SK-N-SH (cell line): ENCODE measurements at regions not wholly inside any gene's neighbourhood (a gene's known extent, or its start where the extent isn't known, plus 50 kb on each side); places are given as distances from the start of the nearest gene placed in this dataset.

Experiments used
- CTCF ChIA-PET: fragments of 300-600, 350-600 bp; formaldehyde crosslinking; extraction: SDS; loops from one replicate; lab custom pipeline; 2021; lab: Yijun Ruan, JAX
- POLR2A ChIA-PET: fragments of 350-600 bp; sonication (Branson Sonifier 250); formaldehyde crosslinking; extraction: SDS; loops from one replicate; lab custom pipeline; 2020; ENCODE audit warnings: antibody characterized with exemption, inconsistent platforms; lab: Yijun Ruan, JAX
- DNase-seq: peaks from one replicate; pipeline ENCODE4 v3.0.0; 2012
- H2AFZ ChIP-seq: fragments of 200-600 bp; sonication (generic); 2 replicates; pipeline ENCODE4 v1.8.1; 2016; ENCODE audit warnings: antibody characterized with exemption, mild to moderate bottlenecking, low read depth
- H3F3A ChIP-seq: fragments of 200-600 bp; sonication (generic); replicated peaks from 2 replicates; pipeline ENCODE3; 2016; ENCODE audit warnings: antibody characterized with exemption, mild to moderate bottlenecking; ENCODE audit not compliant: insufficient read depth
- H3K27ac ChIP-seq, 2 experiments: fragments of 200-500 bp in 1 of 2; fragments of 200-600 bp in 1 of 2; sonication (Bioruptor generic) in 1 of 2; sonication (generic), shearing (Covaris generic) in 1 of 2; 2 replicates each; pipeline versions ENCODE4 v1.5.1 to v1.6.1; 2014 to 2016; ENCODE audit warnings: low read depth in 2 of 2, inconsistent platforms in 1 of 2, low read length in 1 of 2, mild to moderate bottlenecking in 1 of 2, mixed read lengths in 1 of 2
- H3K27me3 ChIP-seq: fragments of 200-600 bp; sonication (generic), shearing (Covaris generic); 2 replicates; pipeline ENCODE4 v1.6.1; 2016; ENCODE audit warnings: mixed run types; ENCODE audit not compliant: insufficient read depth
- H3K36me3 ChIP-seq, 2 experiments: fragments of 200-500 bp in 1 of 2; fragments of 200-600 bp in 1 of 2; sonication (Bioruptor generic) in 1 of 2; sonication (generic) in 1 of 2; replicated peaks in 1 of 2; 2 replicates each; pipeline versions ENCODE3 to v1.5.1; 2014 to 2016; ENCODE audit warnings: low read length in 1 of 2, mild to moderate bottlenecking in 1 of 2; ENCODE audit not compliant: insufficient read depth in 2 of 2, control insufficient read depth in 1 of 2
- H3K4me1 ChIP-seq, 2 experiments: fragments of 200-500 bp in 1 of 2; fragments of 200-600 bp in 1 of 2; sonication (Bioruptor generic) in 1 of 2; sonication (generic), shearing (Covaris generic) in 1 of 2; 2 replicates each; pipeline versions ENCODE4 v1.5.1 to v1.6.1; 2014 to 2016; ENCODE audit warnings: low read depth in 1 of 2, low read length in 1 of 2, mixed run types in 1 of 2; ENCODE audit not compliant: insufficient read depth in 2 of 2, control insufficient read depth in 1 of 2
- H3K4me2 ChIP-seq: fragments of 200-600 bp; sonication (generic), shearing (Covaris generic); 2 replicates; pipeline ENCODE4 v1.6.1; 2017; ENCODE audit warnings: mixed run types
- H3K4me3 ChIP-seq, 2 experiments: fragments of 200-500 bp in 1 of 2; fragments of 200-600 bp in 1 of 2; sonication (Bioruptor generic) in 1 of 2; sonication (generic), shearing (Covaris generic) in 1 of 2; 2 replicates each; pipeline versions ENCODE4 v1.5.1 to v1.8.1; 2014 to 2016; ENCODE audit warnings: low read depth in 2 of 2, inconsistent platforms in 1 of 2, low read length in 1 of 2, mild to moderate bottlenecking in 1 of 2, mixed read lengths in 1 of 2, moderate library complexity in 1 of 2
- H3K79me2 ChIP-seq: fragments of 200-600 bp; sonication (generic); 2 replicates; pipeline ENCODE4 v1.8.1; 2017; ENCODE audit warnings: mild to moderate bottlenecking; ENCODE audit not compliant: insufficient read depth
- H3K9ac ChIP-seq: fragments of 200-600 bp; sonication (generic); 2 replicates; pipeline ENCODE4 v1.6.1; 2017; ENCODE audit warnings: mixed run types
- H3K9me2 ChIP-seq: fragments of 200-600 bp; sonication (generic); 2 replicates; pipeline ENCODE4 v1.6.1; 2017; ENCODE audit warnings: mixed run types
- H3K9me3 ChIP-seq: fragments of 200-600 bp; sonication (generic); 2 replicates; pipeline ENCODE4 v1.6.1; 2017; ENCODE audit warnings: mixed run types, mild to moderate bottlenecking, moderate library complexity
- H4K20me1 ChIP-seq: fragments of 200-600 bp; sonication (generic); 2 replicates; pipeline ENCODE4 v1.6.1; 2017; ENCODE audit warnings: mild to moderate bottlenecking, mixed run types; ENCODE audit not compliant: insufficient read depth
- FOSL2 ChIP-seq: IDR thresholded peaks from 2 replicates; pipeline ENCODE4 v1.4.0; 2012; ENCODE audit warnings: low read depth, mild to moderate bottlenecking, moderate library complexity, borderline replicate concordance
- GATA2 ChIP-seq: sonication (generic); formaldehyde crosslinking; IDR thresholded peaks from 2 replicates; pipeline ENCODE4 v1.5.0; 2020; ENCODE audit warnings: mild to moderate bottlenecking, missing genetic modification reagents
- JUND ChIP-seq: IDR thresholded peaks from 2 replicates; pipeline ENCODE4 v1.4.0; 2012
- MEF2A ChIP-seq: IDR thresholded peaks from 2 replicates; pipeline ENCODE4 v1.4.0; 2012; ENCODE audit warnings: low read depth, borderline replicate concordance
- MXI1 ChIP-seq: IDR thresholded peaks from 2 replicates; pipeline ENCODE4 v1.6.1; 2012; ENCODE audit warnings: mild to moderate bottlenecking, low read depth, low read length, improper control_type of control experiment
- POLR2AphosphoS5 ChIP-seq: IDR thresholded peaks from 2 replicates; pipeline ENCODE4 v1.6.1; 2012; ENCODE audit warnings: low read depth, low read length
- RAD21 ChIP-seq: IDR thresholded peaks from 2 replicates; pipeline ENCODE4 v1.6.1; 2012; ENCODE audit warnings: mild to moderate bottlenecking, low read length
- RFX5 ChIP-seq: IDR thresholded peaks from 2 replicates; pipeline ENCODE4 v1.6.1; 2012; ENCODE audit warnings: mild to moderate bottlenecking, improper control_type of control experiment, low read length
- RXRA ChIP-seq: IDR thresholded peaks from 2 replicates; pipeline ENCODE4 v1.4.0; 2012; ENCODE audit warnings: low read depth, mild to moderate bottlenecking, borderline replicate concordance
- SMC3 ChIP-seq: IDR thresholded peaks from 2 replicates; pipeline ENCODE4 v1.6.1; 2012; ENCODE audit warnings: low read depth, low read length, improper control_type of control experiment
- TAF1 ChIP-seq: IDR thresholded peaks from 2 replicates; pipeline ENCODE4 v1.6.1; 2012; ENCODE audit warnings: low read depth, mild to moderate bottlenecking, low read length, moderate library complexity, borderline replicate concordance
- TEAD4 ChIP-seq: IDR thresholded peaks from 2 replicates; pipeline ENCODE4 v1.4.0; 2012; ENCODE audit warnings: mild to moderate bottlenecking, borderline replicate concordance; ENCODE audit not compliant: insufficient read depth
- WGBS: methylation state at CpG from one replicate; pipeline ENCODE4 v1.1.6; 2017; ENCODE audit warnings: low lambda C conversion rate; 5-methylcytosine and 5-hydroxymethylcytosine counted together
- TF ChIP-seq, protein P1 (sequence below): IDR thresholded peaks from 2 replicates; pipeline ENCODE4 v1.4.0; 2012; ENCODE audit warnings: low read depth, borderline replicate concordance
- TF ChIP-seq, protein P2 (sequence below): fragments of 150-350 bp; IDR thresholded peaks from 2 replicates; pipeline ENCODE4 v1.6.1; 2016; ENCODE audit warnings: mild to moderate bottlenecking, low read depth, low read length
- TF ChIP-seq, protein P3 (sequence below): IDR thresholded peaks from 2 replicates; pipeline ENCODE4 v1.4.0; 2012; ENCODE audit warnings: low read depth
- TF ChIP-seq, protein P4 (sequence below): fragments of 200-600 bp; sonication (generic); IDR thresholded peaks from 2 replicates; pipeline ENCODE4 v1.6.1; 2017; ENCODE audit warnings: antibody characterized with exemption, mild to moderate bottlenecking, moderate library complexity
- TF ChIP-seq, protein P5 (sequence below): IDR thresholded peaks from 2 replicates; pipeline ENCODE4; 2012
- TF ChIP-seq, protein P6 (sequence below): IDR thresholded peaks from 2 replicates; pipeline ENCODE4 v1.6.1; 2012; ENCODE audit warnings: mild to moderate bottlenecking, low read depth, low read length, moderate library complexity

DNA sequence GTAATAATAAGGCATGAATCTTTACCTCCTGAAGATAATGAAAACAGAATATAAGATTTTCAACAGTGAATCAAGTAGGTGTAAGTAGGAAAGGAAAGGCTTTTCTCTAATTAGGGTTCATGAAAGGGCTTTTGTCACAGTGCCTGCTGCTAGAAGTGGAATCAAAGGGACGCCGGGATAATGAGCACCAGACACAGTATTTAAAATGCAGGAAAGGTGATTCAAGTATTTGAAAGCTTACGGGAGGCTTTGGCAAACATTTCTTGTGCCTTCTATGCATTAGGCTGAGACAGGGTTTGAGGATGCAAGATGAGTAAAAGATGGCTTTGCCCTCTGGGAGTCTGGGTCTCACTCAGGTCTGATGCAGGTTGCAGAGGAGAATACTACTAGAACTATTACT, 70.5 kb upstream of the ANO4 start (continued):
- no peak for TF ChIP-seq RFX5

DNA sequence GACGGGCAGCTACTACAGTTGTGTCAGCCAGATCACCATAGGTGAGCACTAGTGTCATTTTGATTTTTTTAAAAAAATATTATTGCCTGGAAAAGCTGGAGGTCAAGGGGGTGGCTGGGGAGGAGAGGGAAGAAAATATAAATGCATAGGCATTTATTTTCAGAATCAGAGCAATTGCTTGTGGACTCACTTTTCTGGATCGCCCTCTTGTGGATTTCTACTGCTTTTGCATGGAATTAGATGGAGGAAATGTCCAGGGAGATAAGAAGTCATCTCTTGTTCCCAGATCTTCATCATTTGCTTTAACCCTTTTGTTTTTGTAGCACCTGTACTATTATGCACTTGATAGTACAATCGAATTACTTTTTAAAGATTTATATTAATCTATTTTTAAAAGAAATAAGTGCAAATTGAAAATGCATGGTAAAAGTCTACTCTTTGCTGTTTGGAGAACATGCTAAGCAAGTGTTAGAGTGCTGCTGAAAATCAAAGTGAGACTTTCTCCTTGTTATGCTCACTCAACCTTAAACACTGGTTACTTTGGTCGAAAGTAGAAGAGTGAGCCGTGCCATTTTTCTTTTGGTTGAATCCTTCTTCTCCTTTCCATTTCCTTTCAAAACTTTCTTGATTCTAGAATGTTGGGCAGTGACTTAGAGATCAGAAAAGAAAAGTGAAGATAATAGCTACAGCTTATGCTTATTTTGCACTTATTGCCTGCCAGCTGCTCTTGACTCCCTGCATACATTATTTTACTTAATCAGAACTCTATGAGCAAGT, 60.6 kb upstream of the ANO4 start:
- H3K4me1 ChIP-seq = no peaks in the 10 kb centered on the region
- peaks cover 3% of the 10 kb centered on the region in 2 experiments for H3K36me3 ChIP-seq
- no peaks in the 10 kb centered on the region; the same call in 1 of the 2 replicates for H3K9me3 ChIP-seq
- no peak overlapping the region for H3K9ac ChIP-seq
- H3K27me3 ChIP-seq = no peaks in the 10 kb centered on the region
- TF ChIP-seq TAF1 (no peak), GATA2 (CRISPR knock-in tag) (no peak), JUND (no peak), RAD21 (peak; percentile 57), MXI1 (no peak), RXRA (no peak), POLR2AphosphoS5 (no peak), SMC3 (peak; percentile 61), TEAD4 (no peak), MEF2A (no peak), FOSL2 (no peak)
- TF ChIP-seq, protein P1, sequence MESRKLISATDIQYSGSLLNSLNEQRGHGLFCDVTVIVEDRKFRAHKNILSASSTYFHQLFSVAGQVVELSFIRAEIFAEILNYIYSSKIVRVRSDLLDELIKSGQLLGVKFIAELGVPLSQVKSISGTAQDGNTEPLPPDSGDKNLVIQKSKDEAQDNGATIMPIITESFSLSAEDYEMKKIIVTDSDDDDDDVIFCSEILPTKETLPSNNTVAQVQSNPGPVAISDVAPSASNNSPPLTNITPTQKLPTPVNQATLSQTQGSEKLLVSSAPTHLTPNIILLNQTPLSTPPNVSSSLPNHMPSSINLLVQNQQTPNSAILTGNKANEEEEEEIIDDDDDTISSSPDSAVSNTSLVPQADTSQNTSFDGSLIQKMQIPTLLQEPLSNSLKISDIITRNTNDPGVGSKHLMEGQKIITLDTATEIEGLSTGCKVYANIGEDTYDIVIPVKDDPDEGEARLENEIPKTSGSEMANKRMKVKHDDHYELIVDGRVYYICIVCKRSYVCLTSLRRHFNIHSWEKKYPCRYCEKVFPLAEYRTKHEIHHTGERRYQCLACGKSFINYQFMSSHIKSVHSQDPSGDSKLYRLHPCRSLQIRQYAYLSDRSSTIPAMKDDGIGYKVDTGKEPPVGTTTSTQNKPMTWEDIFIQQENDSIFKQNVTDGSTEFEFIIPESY = no peak
- TF ChIP-seq, protein P2, sequence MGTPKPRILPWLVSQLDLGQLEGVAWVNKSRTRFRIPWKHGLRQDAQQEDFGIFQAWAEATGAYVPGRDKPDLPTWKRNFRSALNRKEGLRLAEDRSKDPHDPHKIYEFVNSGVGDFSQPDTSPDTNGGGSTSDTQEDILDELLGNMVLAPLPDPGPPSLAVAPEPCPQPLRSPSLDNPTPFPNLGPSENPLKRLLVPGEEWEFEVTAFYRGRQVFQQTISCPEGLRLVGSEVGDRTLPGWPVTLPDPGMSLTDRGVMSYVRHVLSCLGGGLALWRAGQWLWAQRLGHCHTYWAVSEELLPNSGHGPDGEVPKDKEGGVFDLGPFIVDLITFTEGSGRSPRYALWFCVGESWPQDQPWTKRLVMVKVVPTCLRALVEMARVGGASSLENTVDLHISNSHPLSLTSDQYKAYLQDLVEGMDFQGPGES = no peak
- TF ChIP-seq, protein P3, sequence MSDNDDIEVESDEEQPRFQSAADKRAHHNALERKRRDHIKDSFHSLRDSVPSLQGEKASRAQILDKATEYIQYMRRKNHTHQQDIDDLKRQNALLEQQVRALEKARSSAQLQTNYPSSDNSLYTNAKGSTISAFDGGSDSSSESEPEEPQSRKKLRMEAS = no peak
- TF ChIP-seq, protein P4, sequence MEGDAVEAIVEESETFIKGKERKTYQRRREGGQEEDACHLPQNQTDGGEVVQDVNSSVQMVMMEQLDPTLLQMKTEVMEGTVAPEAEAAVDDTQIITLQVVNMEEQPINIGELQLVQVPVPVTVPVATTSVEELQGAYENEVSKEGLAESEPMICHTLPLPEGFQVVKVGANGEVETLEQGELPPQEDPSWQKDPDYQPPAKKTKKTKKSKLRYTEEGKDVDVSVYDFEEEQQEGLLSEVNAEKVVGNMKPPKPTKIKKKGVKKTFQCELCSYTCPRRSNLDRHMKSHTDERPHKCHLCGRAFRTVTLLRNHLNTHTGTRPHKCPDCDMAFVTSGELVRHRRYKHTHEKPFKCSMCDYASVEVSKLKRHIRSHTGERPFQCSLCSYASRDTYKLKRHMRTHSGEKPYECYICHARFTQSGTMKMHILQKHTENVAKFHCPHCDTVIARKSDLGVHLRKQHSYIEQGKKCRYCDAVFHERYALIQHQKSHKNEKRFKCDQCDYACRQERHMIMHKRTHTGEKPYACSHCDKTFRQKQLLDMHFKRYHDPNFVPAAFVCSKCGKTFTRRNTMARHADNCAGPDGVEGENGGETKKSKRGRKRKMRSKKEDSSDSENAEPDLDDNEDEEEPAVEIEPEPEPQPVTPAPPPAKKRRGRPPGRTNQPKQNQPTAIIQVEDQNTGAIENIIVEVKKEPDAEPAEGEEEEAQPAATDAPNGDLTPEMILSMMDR = peak; percentile 65
- TF ChIP-seq, protein P5, sequence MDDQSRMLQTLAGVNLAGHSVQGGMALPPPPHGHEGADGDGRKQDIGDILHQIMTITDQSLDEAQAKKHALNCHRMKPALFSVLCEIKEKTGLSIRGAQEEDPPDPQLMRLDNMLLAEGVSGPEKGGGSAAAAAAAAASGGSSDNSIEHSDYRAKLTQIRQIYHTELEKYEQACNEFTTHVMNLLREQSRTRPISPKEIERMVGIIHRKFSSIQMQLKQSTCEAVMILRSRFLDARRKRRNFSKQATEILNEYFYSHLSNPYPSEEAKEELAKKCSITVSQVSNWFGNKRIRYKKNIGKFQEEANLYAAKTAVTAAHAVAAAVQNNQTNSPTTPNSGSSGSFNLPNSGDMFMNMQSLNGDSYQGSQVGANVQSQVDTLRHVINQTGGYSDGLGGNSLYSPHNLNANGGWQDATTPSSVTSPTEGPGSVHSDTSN = no peak
- TF ChIP-seq, protein P6, sequence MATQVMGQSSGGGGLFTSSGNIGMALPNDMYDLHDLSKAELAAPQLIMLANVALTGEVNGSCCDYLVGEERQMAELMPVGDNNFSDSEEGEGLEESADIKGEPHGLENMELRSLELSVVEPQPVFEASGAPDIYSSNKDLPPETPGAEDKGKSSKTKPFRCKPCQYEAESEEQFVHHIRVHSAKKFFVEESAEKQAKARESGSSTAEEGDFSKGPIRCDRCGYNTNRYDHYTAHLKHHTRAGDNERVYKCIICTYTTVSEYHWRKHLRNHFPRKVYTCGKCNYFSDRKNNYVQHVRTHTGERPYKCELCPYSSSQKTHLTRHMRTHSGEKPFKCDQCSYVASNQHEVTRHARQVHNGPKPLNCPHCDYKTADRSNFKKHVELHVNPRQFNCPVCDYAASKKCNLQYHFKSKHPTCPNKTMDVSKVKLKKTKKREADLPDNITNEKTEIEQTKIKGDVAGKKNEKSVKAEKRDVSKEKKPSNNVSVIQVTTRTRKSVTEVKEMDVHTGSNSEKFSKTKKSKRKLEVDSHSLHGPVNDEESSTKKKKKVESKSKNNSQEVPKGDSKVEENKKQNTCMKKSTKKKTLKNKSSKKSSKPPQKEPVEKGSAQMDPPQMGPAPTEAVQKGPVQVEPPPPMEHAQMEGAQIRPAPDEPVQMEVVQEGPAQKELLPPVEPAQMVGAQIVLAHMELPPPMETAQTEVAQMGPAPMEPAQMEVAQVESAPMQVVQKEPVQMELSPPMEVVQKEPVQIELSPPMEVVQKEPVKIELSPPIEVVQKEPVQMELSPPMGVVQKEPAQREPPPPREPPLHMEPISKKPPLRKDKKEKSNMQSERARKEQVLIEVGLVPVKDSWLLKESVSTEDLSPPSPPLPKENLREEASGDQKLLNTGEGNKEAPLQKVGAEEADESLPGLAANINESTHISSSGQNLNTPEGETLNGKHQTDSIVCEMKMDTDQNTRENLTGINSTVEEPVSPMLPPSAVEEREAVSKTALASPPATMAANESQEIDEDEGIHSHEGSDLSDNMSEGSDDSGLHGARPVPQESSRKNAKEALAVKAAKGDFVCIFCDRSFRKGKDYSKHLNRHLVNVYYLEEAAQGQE = no peak
- no peaks in the 10 kb centered on the region for H4K20me1 ChIP-seq
- no peak overlapping the region for H2AFZ ChIP-seq
- H3K9me2 ChIP-seq = no peaks in the 10 kb centered on the region
- no peak overlapping the region for H3K4me3 ChIP-seq
- CTCF ChIA-PET = interaction anchor here (0.9 to 2.5 kb wide), 8 partner anchors 9 to 384 kb away, joined by 3 to 6 read pairs (median 4); no protein-coding TSS in a partner anchor
- H3F3A ChIP-seq = no peaks in the 10 kb centered on the region
- no peak for DNase-seq
- POLR2A ChIA-PET = no interaction called here
- no peak overlapping the region for H3K27ac ChIP-seq
- H3K4me2 ChIP-seq = no peak overlapping the region
- WGBS = 21% methylated on average over 5 of the region's 5 CpGs
- H3K79me2 ChIP-seq = peaks cover 38% of the 10 kb centered on the region
